ENCODE measurements at regions not wholly inside any gene's neighbourhood (a gene's known extent, or its start where the extent isn't known, plus 50 kb on each side); places are given as distances from the start of the nearest gene placed in this dataset.

- peak; percentile 18 for DNase-seq
Measured at GRCh38 chr5:67490543-67491321, 294.1 kb upstream of the CD180 start.

GRCh38 chr5:67488885-67489284 lies 292.3 kb upstream of the CD180 start:
- no peak for DNase-seq

- no peak for DNase-seq
Measured at GRCh38 chr5:67487862-67488261, 291.3 kb upstream of the CD180 start.

- DNase-seq, result no peak
Measured at GRCh38 chr5:67483453-67484030, 286.9 kb upstream of the CD180 start.

GRCh38 chr5:67481362-67481761 lies 284.8 kb upstream of the CD180 start:
- DNase-seq, result no peak

- DNase-seq, result no peak
Measured at GRCh38 chr5:67478337-67478736, 281.7 kb upstream of the CD180 start.

- DNase-seq, result no peak
Measured at GRCh38 chr5:67476995-67477394, 280.4 kb upstream of the CD180 start.

GRCh38 chr5:67476531-67476930 lies 279.9 kb upstream of the CD180 start:
- no peak for DNase-seq

GRCh38 chr5:67475489-67475888 lies 278.9 kb upstream of the CD180 start:
- no peak for DNase-seq

GRCh38 chr5:67474597-67475238 lies 278.1 kb upstream of the CD180 start:
- DNase-seq, result no peak

GRCh38 chr5:67467110-67467509 lies 270.5 kb upstream of the CD180 start:
- no peak for DNase-seq

GRCh38 chr5:67465537-67466207 lies 269.1 kb upstream of the CD180 start:
- DNase-seq, result no peak

- DNase-seq, result no peak
Measured at GRCh38 chr5:67462147-67462546, 265.5 kb upstream of the CD180 start.

- no peak for DNase-seq
Measured at GRCh38 chr5:67459253-67459652, 262.7 kb upstream of the CD180 start.

GRCh38 chr5:67455970-67456369 lies 259.4 kb upstream of the CD180 start:
- DNase-seq, result no peak

GRCh38 chr5:67454957-67455561 lies 258.5 kb upstream of the CD180 start:
- no peak for DNase-seq

GRCh38 chr5:67453111-67453905 lies 256.7 kb upstream of the CD180 start:
- peak; percentile 28 for DNase-seq

GRCh38 chr5:67451640-67452279 lies 255.2 kb upstream of the CD180 start:
- no peak for DNase-seq

GRCh38 chr5:67447732-67448131 lies 251.1 kb upstream of the CD180 start:
- no peak for DNase-seq

GRCh38 chr5:67437905-67438845 lies 241.6 kb upstream of the CD180 start:
- peak; percentile 22 for DNase-seq

- DNase-seq, result peak; percentile 40
Measured at GRCh38 chr5:67435032-67435431, 238.4 kb upstream of the CD180 start.
